HEK293T (cell line): ENCODE measurements at regions not wholly inside any gene's neighbourhood (a gene's known extent, or its start where the extent isn't known, plus 50 kb on each side); places are given as distances from the start of the nearest gene placed in this dataset.
"Not testable (repeated sequence)": the region's sequence is repeated elsewhere in the genome, so short reads cannot be mapped to it uniquely, and the experiment has no call there.

ENCODE experiments used
- ARNT ChIP-seq: fragments of 450-650 bp; IDR thresholded peaks from 2 replicates; pipeline ENCODE4 v1.6.1; 2017; ENCODE audit warnings: mild to moderate bottlenecking
- BHLHE40 ChIP-seq: fragments of 450-650 bp; IDR thresholded peaks from 2 replicates; pipeline ENCODE4 v1.6.1; 2016; ENCODE audit warnings: mild to moderate bottlenecking, moderate library complexity, borderline replicate concordance
- FOXA1 ChIP-seq: fragments of 450-650 bp; IDR thresholded peaks from 2 replicates; pipeline ENCODE4 v1.6.1; 2016; ENCODE audit warnings: mild to moderate bottlenecking
- FOXK2 ChIP-seq: fragments of 450-650 bp; IDR thresholded peaks from 2 replicates; pipeline ENCODE4 v1.6.1; 2016; ENCODE audit warnings: mild to moderate bottlenecking

DNA sequence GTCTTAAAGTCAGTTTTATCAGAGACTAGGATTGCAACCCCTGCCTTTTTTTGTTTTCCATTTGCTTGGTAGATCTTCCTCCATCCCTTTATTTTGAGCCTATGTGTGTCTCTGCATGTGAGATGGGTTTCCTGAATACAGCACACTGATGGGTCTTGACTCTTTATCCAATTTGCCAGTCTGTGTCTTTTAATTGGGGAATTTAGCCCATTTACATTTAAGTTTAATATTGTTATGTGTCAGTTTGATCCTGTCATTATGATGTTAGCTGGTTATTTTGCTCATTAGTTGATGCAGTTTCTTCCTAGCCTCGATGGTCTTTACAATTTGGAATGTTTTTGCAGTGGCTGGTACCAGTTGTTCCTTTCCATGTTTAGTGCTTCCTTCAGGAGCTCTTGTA, 93.3 kb upstream of the GALNT18 start:
- TF ChIP-seq ARNT, FOXK2, BHLHE40, FOXA1: not testable (repeated sequence)
